Brain microvascular endothelial cell (primary cell): ENCODE measurements at regions not wholly inside any gene's neighbourhood (a gene's known extent, or its start where the extent isn't known, plus 50 kb on each side); places are given as distances from the start of the nearest gene placed in this dataset.

ENCODE experiments used
- DNase-seq: peaks from one replicate; pipeline ENCODE4 v3.0.0-alpha.2; 2020
- H3K27ac ChIP-seq: fragments of 250-450 bp; sonication (Bioruptor Pico); 2 replicates; pipeline ENCODE4 v1.5.1; 2020; ENCODE audit warnings: mild to moderate bottlenecking, moderate library complexity
- H3K27me3 ChIP-seq: fragments of 250-450 bp; sonication (Bioruptor Pico); replicated peaks from 2 replicates; pipeline ENCODE4 v1.5.1; 2020; ENCODE audit warnings: mild to moderate bottlenecking
- H3K36me3 ChIP-seq: fragments of 250-450 bp; sonication (Bioruptor Pico); replicated peaks from 2 replicates; pipeline ENCODE4 v1.5.1; 2020; ENCODE audit warnings: mild to moderate bottlenecking
- H3K4me3 ChIP-seq: 2 replicates; pipeline ENCODE4 v1.5.1; 2011; ENCODE audit warnings: low read depth, mild to moderate bottlenecking, control low read depth, low read length, moderate library complexity
- in situ Hi-C: cut with HindIII; loops from 2 replicates; pipeline ENCODE4 v1.10.0; 2017; ENCODE audit warnings: low sequenced_read_pairs, low pct_ligation_motif_present
- TF ChIP-seq, protein P1 (sequence below): IDR thresholded peaks from 2 replicates; pipeline ENCODE4 v1.5.1; 2011; ENCODE audit warnings: low read depth, mild to moderate bottlenecking, moderate library complexity, low read length, control low read depth, inconsistent platforms; ENCODE audit errors: missing control alignments

- no peaks in the 10 kb centered on the region for H3K36me3 ChIP-seq
- in situ Hi-C loops, result no loop called here
- H3K27me3 ChIP-seq, result no peaks in the 10 kb centered on the region
- TF ChIP-seq, protein P1, sequence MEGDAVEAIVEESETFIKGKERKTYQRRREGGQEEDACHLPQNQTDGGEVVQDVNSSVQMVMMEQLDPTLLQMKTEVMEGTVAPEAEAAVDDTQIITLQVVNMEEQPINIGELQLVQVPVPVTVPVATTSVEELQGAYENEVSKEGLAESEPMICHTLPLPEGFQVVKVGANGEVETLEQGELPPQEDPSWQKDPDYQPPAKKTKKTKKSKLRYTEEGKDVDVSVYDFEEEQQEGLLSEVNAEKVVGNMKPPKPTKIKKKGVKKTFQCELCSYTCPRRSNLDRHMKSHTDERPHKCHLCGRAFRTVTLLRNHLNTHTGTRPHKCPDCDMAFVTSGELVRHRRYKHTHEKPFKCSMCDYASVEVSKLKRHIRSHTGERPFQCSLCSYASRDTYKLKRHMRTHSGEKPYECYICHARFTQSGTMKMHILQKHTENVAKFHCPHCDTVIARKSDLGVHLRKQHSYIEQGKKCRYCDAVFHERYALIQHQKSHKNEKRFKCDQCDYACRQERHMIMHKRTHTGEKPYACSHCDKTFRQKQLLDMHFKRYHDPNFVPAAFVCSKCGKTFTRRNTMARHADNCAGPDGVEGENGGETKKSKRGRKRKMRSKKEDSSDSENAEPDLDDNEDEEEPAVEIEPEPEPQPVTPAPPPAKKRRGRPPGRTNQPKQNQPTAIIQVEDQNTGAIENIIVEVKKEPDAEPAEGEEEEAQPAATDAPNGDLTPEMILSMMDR, result no peak
- H3K27ac ChIP-seq, result no peak overlapping the region
- no peak overlapping the region for H3K4me3 ChIP-seq
- DNase-seq, result no peak
Measured at GRCh38 chr13:21988624-21989023, 317.8 kb downstream of the FGF9 start.

GRCh38 chr13:21996049-21996448 lies 325.2 kb downstream of the FGF9 start:
- DNase-seq, result no peak
- Histone ChIP-seq H3K27ac (no peak overlapping the region), H3K36me3 (no peaks in the 10 kb centered on the region), H3K27me3 (no peaks in the 10 kb centered on the region), H3K4me3 (no peak overlapping the region)
- in situ Hi-C loops, result no loop called here
- TF ChIP-seq, protein P1, result no peak

DNA sequence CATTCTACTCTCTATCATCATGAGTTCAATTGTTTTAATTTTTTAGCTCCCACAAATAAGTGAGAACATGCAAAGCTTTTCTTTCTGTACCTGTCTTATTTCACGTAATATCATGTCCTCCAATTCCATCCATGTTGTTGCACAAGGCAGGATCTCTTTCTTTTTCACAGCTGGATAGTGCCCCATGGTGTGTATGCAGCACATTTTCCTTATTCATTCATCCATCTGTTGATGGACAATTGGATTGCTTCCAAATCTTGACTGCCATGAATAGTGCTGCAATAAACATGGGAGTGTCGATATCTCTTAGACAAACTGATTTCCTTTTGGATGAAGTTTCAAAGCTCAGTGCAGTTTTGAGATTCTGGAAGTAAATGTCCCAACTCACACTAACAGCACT lies 326.9 kb downstream of the FGF9 start:
- no peaks in the 10 kb centered on the region for H3K27me3 ChIP-seq
- no peak for DNase-seq
- in situ Hi-C loops, result no loop called here
- H3K36me3 ChIP-seq, result no peaks in the 10 kb centered on the region
- no peak overlapping the region for H3K4me3 ChIP-seq
- H3K27ac ChIP-seq, result no peak overlapping the region
- TF ChIP-seq, protein P1, result no peak

DNA sequence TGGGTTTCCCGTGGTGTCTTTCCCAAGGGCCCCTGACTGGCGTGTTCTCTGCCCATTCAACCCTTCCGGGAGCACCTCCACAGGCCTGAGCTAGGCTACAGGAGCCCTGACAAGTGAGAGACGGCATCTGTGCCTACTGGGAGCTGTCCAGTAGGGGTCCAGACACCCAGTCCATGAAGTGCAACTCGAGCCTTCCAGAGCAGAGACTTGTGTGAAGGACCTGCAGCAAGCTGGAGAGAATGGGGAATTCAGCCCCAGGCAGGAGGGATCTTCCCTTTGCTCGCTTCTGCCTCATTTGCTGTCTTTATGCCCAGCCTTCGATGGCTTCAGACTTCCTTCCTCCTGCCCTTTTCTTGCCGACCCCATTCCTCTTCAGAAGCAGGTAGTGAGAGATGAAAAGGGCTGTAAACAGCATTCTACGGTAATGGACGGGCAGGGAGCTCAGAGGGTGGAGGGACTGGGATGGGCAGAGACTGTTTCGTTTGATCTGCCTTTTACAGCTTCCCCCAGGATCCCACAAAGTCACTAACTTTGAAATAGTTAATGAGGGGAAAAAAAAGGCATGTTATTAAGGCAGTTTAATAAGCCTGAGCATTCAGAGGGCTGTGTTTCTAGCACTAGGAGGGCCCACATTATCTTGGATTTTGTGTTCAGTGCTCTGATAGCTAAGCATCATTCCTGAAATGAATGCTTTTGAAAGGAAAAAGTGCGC lies 327.6 kb downstream of the FGF9 start:
- Histone ChIP-seq H3K27ac (no peak overlapping the region), H3K27me3 (no peaks in the 10 kb centered on the region), H3K4me3 (no peak overlapping the region), H3K36me3 (no peaks in the 10 kb centered on the region)
- DNase-seq, result no peak
- TF ChIP-seq, protein P1, result no peak
- in situ Hi-C loops, result no loop called here

- TF ChIP-seq, protein P1, result no peak
- Histone ChIP-seq H3K4me3 (no peak overlapping the region), H3K27ac (no peak overlapping the region), H3K36me3 (no peaks in the 10 kb centered on the region), H3K27me3 (no peaks in the 10 kb centered on the region)
- DNase-seq, result no peak
- in situ Hi-C loops, result no loop called here
Measured at GRCh38 chr13:21999666-22000065, 328.8 kb downstream of the FGF9 start.

GRCh38 chr13:22000191-22000590 lies 329.3 kb downstream of the FGF9 start:
- H3K36me3 ChIP-seq, result no peaks in the 10 kb centered on the region
- no peak overlapping the region for H3K4me3 ChIP-seq
- no peak overlapping the region for H3K27ac ChIP-seq
- H3K27me3 ChIP-seq, result no peaks in the 10 kb centered on the region
- DNase-seq, result no peak
- in situ Hi-C loops, result no loop called here
- TF ChIP-seq, protein P1, result no peak
